Hepatocyte (in vitro differentiated cells): ENCODE measurements at regions not wholly inside any gene's neighbourhood (a gene's known extent, or its start where the extent isn't known, plus 50 kb on each side); places are given as distances from the start of the nearest gene placed in this dataset.

Experiments
- DNase-seq: peaks from one replicate; pipeline ENCODE4 v3.0.0-alpha.2; 2016; ENCODE audit warnings: low spot score
- H2AFZ ChIP-seq: fragments of 200-600 bp; sonication (generic); 2 replicates; pipeline ENCODE4 v1.6.0; 2016; ENCODE audit warnings: antibody characterized with exemption, mild to moderate bottlenecking
- H3K27ac ChIP-seq: fragments of 200-600 bp; sonication (generic); 2 replicates; pipeline ENCODE4 v1.5.1; 2016; ENCODE audit warnings: mild to moderate bottlenecking
- H3K27me3 ChIP-seq: fragments of 200-600 bp; sonication (generic); 2 replicates; pipeline ENCODE4 v1.6.1; 2016
- H3K36me3 ChIP-seq: fragments of 200-600 bp; sonication (generic); replicated peaks from 2 replicates; pipeline ENCODE4 v1.5.1; 2016; ENCODE audit warnings: low read depth; ENCODE audit not compliant: insufficient read depth
- H3K4me1 ChIP-seq: fragments of 200-600 bp; sonication (generic); 2 replicates; pipeline ENCODE4 v1.5.1; 2016; ENCODE audit warnings: mild to moderate bottlenecking, moderate library complexity; ENCODE audit not compliant: insufficient read depth
- H3K4me2 ChIP-seq: fragments of 200-600 bp; sonication (generic); 2 replicates; pipeline ENCODE4 v1.6.0; 2016
- H3K4me3 ChIP-seq: fragments of 200-600 bp; sonication (generic); 2 replicates; pipeline ENCODE4 v1.5.1; 2016; ENCODE audit warnings: mild to moderate bottlenecking
- H3K79me2 ChIP-seq: fragments of 200-600 bp; sonication (generic); 2 replicates; pipeline ENCODE4 v1.6.0; 2017; ENCODE audit warnings: mild to moderate bottlenecking
- H3K9me2 ChIP-seq: fragments of 200-600 bp; sonication (generic); replicated peaks from 2 replicates; pipeline ENCODE4 v1.6.0; 2017; ENCODE audit warnings: mild to moderate bottlenecking; ENCODE audit not compliant: insufficient read depth
- H3K9me3 ChIP-seq: fragments of 200-600 bp; sonication (generic); 2 replicates; pipeline ENCODE4 v1.5.1; 2016; ENCODE audit warnings: low read depth, mild to moderate bottlenecking
- H4K20me1 ChIP-seq: fragments of 200-600 bp; sonication (generic); 2 replicates; pipeline ENCODE4 v1.6.0; 2016; ENCODE audit warnings: mild to moderate bottlenecking; ENCODE audit not compliant: insufficient read depth, poor library complexity, severe bottlenecking
- CTCF ChIP-seq: fragments of 200-600 bp; sonication (generic); IDR thresholded peaks from 2 replicates; pipeline ENCODE4 v1.5.1; 2016; ENCODE audit warnings: antibody characterized with exemption, mild to moderate bottlenecking; ENCODE audit not compliant: poor library complexity
- EZH2 ChIP-seq: fragments of 200-600 bp; sonication (generic); IDR thresholded peaks from 2 replicates; pipeline ENCODE4 v1.6.1; 2016; ENCODE audit warnings: antibody characterized with exemption, mild to moderate bottlenecking, borderline replicate concordance
- EZH2phosphoT487 ChIP-seq: fragments of 200-600 bp; sonication (generic); IDR thresholded peaks from one replicate; pipeline ENCODE4 v1.6.1; 2018; ENCODE audit warnings: antibody characterized with exemption, mild to moderate bottlenecking, low read depth, moderate library complexity; ENCODE audit not compliant: unreplicated experiment, severe bottlenecking
- WGBS: methylation state at CpG from one replicate; pipeline ENCODE4 v1.1.6; 2016; ENCODE audit warnings: low lambda C conversion rate; ENCODE audit errors: missing lambda C conversion rate; 5-methylcytosine and 5-hydroxymethylcytosine counted together

GRCh38 chr18:41444943-41445342 is 510.1 kb upstream of the PIK3C3 start:
- Histone ChIP-seq H3K27ac (no peak overlapping the region), H3K4me3 (no peak overlapping the region), H3K79me2 (no peaks in the 10 kb centered on the region), H3K9me2 (no peaks in the 10 kb centered on the region), H3K4me2 (no peak overlapping the region), H4K20me1 (no peaks in the 10 kb centered on the region), H3K9me3 (no peaks in the 10 kb centered on the region), H3K36me3 (no peaks in the 10 kb centered on the region), H2AFZ (no peak overlapping the region), H3K4me1 (no peaks in the 10 kb centered on the region), H3K27me3 (no peaks in the 10 kb centered on the region)
- 80% methylated on average over 2 of the region's 2 CpGs for WGBS
- DNase-seq: no peak
- TF ChIP-seq EZH2 (no peak), EZH2phosphoT487 (no peak), CTCF (no peak)

- no peak for DNase-seq
- Histone ChIP-seq H3K36me3 (no peaks in the 10 kb centered on the region), H3K27me3 (no peaks in the 10 kb centered on the region), H3K9me2 (no peaks in the 10 kb centered on the region), H3K4me1 (no peaks in the 10 kb centered on the region), H3K27ac (no peak overlapping the region), H3K4me2 (no peak overlapping the region), H3K4me3 (no peak overlapping the region), H2AFZ (no peak overlapping the region), H3K9me3 (no peaks in the 10 kb centered on the region), H3K79me2 (no peaks in the 10 kb centered on the region), H4K20me1 (no peaks in the 10 kb centered on the region)
- TF ChIP-seq CTCF (no peak), EZH2 (no peak), EZH2phosphoT487 (no peak)
- 91% methylated on average over 1 of the region's 1 CpG for WGBS
Measured at GRCh38 chr18:41436772-41437171, 518.3 kb upstream of the PIK3C3 start.

- Histone ChIP-seq H3K79me2 (no peaks in the 10 kb centered on the region), H3K36me3 (no peaks in the 10 kb centered on the region), H3K27me3 (no peaks in the 10 kb centered on the region), H4K20me1 (no peaks in the 10 kb centered on the region), H3K9me2 (no peaks in the 10 kb centered on the region), H3K27ac (no peak overlapping the region), H3K4me3 (no peak overlapping the region), H3K4me1 (no peaks in the 10 kb centered on the region), H3K4me2 (no peak overlapping the region), H3K9me3 (no peaks in the 10 kb centered on the region), H2AFZ (no peak overlapping the region)
- 82% methylated on average over 3 of the region's 3 CpGs for WGBS
- no peak for TF ChIP-seq CTCF
- no peak for TF ChIP-seq EZH2
- no peak for TF ChIP-seq EZH2phosphoT487
- DNase-seq: no peak
Measured at GRCh38 chr18:41418598-41418997, 536.4 kb upstream of the PIK3C3 start.

- Histone ChIP-seq H3K9me2 (no peaks in the 10 kb centered on the region), H3K27me3 (no peaks in the 10 kb centered on the region), H3K36me3 (no peaks in the 10 kb centered on the region), H2AFZ (no peak overlapping the region), H3K4me1 (no peaks in the 10 kb centered on the region), H3K4me2 (no peak overlapping the region), H3K27ac (no peak overlapping the region), H4K20me1 (no peaks in the 10 kb centered on the region), H3K4me3 (no peak overlapping the region), H3K9me3 (no peaks in the 10 kb centered on the region), H3K79me2 (no peaks in the 10 kb centered on the region)
- TF ChIP-seq CTCF (no peak), EZH2phosphoT487 (no peak), EZH2 (no peak)
- WGBS: 79% methylated on average over 4 of the region's 4 CpGs
- no peak for DNase-seq
Measured at GRCh38 chr18:41416044-41416443, 539.0 kb upstream of the PIK3C3 start.
